NK-92 treated with Interleukin-12 subunit alpha and Interleukin-12 subunit beta, amount 100 ng/mL, for 24 hours (cell line): ENCODE measurements at regions not wholly inside any gene's neighbourhood (a gene's known extent, or its start where the extent isn't known, plus 50 kb on each side); places are given as distances from the start of the nearest gene placed in this dataset.
"Not testable (repeated sequence)": the region's sequence is repeated elsewhere in the genome, so short reads cannot be mapped to it uniquely, and the experiment has no call there.

ENCODE experiments used
- DNase-seq: peaks from one replicate; lab custom pipeline; 2025; lab: John Stamatoyannopoulos, UW

DNA sequence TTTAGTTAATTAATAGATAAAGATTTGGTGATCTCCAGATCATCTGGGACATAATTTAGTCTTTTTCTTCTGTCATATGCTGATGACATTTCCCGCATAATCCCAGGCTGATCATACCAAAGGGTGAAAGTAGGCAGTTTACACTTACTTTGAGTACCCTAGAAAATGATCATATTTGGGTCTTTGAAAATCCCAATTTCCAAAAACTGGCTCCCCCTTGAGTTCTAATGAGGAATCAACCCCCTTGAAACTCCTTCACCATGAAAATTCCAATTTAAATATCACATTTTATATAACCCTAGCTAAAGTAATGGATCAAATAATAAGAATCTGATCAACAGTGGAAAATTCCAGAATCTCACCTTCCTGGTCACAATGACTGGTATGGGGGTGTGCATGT is 223.4 kb downstream of the NAF1 start:
- no peak for DNase-seq

DNA sequence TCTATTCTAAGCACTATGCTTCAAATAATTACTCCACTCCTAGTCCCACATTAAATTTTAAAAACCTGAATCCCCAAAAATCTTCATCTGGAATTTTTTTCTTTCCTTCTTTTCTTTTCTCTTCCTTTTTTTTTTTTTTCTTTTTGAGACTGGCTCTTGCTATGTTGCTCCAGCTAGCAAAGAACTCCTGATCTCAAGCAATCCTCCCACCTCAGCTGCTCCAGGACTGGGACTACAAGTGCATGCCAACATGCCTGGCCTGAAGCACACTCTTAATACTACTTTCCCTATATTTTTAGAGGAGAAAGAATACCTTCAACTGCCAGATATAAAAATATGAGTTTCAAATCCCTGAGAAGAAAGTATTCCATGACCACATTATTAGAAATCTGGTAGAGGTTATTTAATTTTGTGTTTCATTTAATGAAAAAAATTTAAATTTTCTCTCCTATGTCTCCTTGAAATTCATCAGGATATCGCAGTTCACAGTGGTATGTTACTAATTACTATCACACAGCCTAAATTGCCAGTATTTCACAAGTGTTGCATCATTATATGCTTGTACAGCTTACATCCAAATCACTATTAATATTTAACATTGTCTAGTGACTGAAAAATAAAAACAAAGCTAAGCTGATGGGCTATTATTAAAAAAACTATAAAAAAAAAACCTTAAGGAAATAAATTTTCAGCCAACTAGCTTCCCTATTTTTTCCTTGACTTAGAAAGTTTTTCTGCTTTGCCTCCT is 227.8 kb downstream of the NAF1 start:
- no peak for DNase-seq

DNA sequence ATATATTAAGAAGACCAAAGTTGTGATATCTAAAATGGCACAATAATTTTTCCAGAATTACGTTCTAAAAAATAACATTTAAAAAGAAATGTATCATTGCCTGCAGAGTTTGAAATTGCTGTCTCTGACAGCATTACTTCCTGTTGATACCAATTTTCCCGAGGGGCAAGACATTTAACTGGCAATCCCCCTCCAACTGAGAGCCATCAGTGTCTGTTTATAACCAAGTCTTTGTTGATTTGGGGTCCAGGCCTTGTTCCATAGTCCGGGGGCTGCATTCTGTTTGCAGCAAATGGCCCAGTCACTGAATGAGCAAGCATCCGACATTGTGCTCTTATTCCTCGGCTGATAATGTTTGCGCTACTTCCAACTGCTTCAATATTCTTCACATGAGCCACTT is 231.5 kb downstream of the NAF1 start:
- DNase-seq, result no peak

DNA sequence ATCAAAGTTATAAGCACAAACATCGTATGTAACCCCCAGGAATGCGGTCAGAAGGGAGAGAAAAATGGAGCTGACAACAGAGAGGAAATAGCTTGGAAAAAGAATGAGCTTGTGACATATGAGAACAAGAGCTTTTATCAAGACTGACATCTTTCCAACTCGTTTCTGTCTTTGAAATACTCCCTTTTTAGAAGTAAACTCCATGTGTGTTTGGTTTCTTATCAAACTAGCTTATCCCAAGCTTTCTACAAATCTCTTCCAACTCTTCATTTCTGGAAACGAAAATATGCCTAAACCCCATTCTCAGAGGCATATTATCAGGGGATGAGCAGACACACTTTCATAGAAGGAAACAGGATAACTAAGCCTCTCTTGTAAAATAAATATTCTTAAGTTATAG is 235.4 kb downstream of the NAF1 start:
- DNase-seq, result no peak

DNA sequence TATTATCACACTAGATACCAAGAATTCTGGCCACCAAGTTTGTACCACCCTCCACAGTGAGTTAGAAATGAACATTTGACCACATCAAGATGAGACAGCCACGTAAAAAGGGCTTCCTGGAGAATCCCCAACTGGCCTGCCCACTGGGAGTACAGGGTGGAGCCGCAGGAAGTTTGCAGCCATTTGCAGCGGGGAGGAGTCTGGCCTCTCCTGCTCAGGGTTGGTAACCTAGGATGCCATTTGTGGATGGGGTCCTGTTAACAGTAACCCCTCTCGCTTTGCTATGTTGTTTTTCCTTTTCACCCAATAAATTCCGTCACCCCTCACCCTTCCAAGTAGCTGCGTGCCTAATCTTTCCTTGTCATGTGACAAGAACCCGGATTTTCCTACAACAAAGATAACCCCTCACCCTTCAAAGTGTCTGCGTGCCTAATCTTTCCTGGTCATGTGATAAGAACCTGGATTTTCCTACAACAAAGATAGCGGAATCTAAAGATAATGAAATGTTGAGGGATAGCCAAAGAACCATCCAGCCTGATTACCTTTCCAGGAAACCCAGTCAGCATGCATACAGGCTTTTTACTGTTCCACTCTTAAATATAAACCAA is 245.4 kb downstream of the NAF1 start:
- DNase-seq, result no peak

DNA sequence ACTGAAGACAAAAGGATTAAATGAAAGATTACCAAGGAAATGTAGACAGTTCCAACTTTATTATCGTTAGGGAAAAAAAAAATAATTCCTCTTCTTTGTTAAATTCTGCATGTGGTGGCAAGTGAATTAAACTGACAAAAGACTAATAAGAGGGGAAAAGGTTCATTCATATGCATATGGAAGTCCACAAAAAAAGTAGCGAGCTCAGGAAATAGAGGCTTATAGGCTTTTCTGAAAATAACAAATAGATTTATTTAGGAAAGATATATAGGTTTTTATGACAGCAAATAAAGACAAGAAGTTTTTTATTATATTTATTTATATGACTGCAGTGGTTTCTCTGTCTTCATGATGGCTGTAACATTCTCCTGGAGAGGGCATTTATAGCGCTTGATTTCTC is 246.0 kb downstream of the NAF1 start:
- no peak for DNase-seq

DNA sequence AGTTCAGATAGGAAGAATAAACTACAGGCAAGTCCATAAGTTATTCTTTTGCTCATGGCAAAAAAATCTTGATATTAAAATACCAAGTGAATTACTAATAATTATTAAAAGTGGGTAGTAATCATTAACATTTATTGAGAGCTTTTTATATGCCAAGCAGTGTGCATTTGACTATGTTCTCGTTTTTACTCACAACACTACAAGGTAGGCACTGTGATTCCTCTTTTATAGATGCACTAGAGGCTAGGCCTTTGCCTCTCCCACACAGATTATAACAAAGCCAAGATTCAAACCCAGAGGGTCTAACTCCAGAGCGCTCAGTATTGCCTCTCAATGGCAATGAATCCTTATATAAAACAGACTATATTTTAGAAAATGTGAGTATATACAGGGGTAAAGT is 254.2 kb downstream of the NAF1 start:
- DNase-seq, result no peak

DNA sequence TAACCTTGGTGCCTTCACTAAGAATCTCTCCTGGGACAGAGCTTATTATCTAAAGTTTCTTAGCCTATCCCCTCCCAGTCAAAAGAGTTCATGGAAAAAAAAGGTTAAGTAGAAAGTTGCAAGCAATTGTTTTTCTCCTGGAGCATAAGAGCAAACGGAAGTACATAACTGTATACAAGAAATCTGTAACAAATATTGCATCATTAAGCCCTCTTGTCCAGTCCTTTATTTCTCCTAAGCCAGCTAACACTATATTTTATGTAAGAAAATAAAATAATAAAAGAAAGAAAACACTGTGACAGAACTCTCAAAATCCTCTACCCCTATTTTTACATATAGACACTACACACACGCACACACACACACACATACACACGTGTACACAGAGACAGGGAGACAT is 255.3 kb downstream of the NAF1 start:
- DNase-seq, result no peak

DNA sequence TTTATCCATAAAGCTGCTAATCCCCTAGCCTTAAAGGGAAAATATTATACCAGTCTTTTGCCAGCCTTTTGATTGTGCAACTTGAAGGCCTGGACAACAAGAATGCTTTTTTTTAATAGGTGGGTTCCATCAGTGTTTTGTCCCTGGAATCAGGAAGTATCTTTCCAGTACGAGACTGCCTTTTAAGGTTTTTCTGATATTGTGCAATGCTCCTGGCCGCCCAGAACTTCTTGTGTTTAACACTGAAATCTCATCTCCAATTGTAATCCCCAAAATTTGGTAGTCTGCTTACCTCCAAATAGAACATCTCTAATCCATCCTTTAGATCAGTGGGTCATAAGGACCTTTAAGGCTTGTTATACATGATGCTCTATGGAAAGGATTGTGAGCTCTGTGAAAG is 256.7 kb downstream of the NAF1 start:
- no peak for DNase-seq

DNA sequence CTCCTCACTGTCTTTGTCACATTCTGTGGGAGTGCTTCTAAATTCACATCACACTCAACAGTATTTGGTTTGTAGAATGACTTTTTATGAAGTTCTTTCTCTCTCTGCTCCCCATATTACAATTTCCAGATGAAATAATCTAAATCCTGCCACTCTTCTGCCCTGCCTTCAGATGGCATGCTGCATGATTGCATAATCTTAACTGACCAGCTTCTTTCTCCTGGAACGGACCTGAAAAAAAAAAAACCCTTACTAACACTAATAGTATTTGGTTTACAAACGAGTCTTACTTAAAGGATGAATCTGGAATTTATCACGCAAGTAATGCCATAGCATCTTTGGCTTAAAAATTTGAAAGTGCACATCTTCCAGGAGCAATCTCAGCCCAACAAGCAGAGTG is 272.3 kb downstream of the NAF1 start:
- DNase-seq, result no peak

DNA sequence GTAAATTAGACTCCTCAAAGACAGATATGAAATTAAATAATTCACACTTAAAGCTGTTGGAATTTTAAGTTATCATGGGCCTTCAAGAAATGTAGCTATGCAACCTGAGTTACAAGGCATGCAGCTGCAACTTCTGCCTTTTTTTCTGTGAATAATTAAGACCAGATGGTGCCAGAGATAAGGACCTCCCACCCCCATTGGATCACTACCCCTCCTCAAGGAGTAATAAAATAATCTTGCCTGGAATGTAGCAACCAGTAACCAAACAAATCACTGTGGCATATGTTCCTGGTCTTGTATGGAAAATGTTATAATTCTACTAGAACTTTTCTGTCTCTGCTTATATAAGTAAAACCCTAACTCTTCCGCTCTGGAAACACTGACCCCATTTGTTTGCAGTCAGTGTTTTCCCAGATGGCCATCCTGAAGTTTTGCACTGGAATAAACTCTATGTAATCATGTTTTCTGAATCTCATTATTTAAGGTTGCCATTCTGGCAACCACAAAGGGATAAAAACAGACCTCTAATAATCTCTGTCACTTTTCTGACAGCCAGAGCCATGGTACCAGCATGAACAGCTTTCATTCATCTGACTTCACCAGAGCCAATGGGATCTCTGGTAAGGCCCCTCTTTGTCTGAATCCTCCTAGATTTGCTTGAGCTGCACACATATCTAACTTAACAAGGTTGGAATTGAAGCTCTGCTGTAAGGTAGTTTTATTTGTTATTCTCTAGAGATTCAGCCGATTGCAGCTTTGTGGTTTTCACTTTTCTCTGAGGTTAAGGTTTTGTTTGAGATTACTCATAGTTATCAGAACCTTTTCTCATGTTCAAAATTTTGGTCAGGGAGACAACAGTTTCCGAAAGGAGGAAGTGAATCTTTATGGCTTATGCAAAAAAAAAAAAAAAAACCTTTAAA is 274.6 kb downstream of the NAF1 start:
- peak; percentile 3 for DNase-seq

DNA sequence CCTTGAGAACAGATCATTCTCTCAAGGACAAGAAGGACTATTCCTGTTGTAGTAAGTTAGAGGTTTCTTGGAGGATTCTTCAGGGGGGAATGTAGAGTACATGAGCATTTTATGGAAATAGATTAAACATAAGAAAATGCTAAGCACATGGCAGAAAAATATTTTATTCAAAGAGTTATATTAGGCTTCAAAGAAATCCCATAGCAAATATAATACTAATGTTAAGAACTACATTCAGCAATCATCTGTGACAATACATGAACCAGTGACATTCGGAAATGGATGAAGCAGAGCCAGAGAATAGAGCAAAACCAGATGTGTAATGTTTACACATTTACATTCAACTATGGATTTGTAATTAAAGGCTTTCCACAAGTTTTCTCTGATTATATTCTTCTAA is 288.6 kb downstream of the NAF1 start:
- DNase-seq, result no peak

DNA sequence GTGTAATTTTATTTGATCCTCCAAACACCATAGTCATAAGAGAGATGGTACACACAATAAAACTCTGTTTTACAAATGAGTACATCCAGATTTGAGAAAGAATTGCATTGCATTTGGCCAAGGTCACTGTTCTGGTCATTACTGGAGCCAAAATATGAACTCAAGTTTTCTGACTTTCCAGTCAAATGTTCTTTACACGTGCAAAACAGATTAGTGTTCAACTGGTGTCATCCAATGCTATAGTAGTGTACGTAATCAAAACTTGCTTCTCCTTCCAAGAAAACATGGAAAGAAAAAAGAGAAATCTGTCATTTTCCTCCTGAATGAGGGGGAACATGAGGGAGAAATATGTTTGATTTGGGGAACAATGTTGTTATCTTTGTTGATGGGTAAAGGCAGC is 291.9 kb downstream of the NAF1 start:
- no peak for DNase-seq

DNA sequence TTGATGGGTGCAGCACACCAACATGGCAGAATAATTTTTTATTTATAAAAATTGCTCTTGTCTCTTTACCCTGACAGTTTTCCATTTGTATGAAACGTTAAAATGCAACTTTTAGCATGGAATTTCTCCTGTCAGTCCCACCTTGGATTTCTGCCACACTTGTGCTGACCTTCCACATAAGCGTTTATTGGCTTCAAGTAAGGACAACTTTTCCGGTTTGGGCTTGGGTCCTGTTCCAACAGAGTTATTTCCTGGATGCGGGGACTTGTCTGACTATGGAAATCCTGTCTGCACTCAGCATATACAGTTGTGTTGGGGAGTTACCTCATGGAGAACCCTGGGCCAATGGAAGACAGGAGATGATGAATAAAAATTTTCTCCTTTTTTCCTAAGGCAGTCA is 294.7 kb downstream of the NAF1 start:
- DNase-seq, result no peak

DNA sequence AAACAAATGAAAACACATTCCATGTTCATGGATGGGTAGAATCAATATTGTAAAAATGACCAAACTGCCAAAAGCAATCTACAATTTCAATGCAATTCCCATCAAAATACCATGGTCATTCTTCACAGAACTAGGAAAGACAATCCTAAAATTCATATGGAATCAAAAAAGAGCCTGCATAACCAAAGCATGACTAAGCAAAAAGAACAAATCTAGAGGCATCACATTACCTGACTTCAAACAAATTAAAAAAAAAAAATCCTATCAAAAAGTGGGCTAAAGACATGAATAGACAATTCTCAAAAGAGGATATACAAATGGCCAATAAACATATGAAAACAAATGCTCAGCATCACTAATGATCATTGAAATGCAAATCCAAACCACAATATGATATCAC is 297.5 kb downstream of the NAF1 start:
- no peak for DNase-seq

DNA sequence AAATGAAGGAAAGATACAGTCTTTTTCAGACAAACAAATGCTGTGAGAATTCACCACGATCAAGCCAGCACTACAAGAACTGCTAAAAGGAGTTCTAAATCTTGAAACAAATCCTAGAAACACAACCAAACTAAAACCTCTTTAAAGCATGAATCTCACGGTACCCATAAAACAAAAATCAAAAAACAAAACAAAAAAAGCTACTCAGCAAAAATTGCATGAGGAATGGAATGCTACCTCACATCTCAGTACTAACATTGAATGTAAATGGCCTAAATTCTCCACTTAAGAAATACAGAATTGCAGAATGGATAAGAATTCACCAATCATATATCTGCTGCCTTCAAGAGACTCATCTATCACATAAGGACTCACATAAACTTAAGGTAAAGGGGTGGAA is 300.1 kb downstream of the NAF1 start:
- no peak for DNase-seq

DNA sequence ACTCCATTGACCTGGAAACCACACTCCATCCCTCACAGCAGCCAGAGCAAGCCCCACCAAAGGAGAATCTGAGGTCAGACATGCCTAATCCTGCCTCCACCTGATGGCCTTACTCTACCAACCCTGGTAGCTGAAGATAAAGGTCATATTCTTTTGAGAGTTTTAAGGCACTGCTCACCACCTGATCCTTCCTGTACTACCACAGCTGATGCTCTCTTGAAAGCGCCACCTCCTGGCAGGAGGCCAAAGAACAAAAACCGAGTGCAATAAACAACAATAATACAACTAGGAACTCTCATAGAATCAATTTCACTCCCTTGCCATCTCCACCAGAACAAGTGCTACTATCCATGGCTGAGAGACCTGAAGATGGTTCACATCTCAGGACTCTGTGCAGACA is 301.6 kb downstream of the NAF1 start:
- DNase-seq, result no peak

DNA sequence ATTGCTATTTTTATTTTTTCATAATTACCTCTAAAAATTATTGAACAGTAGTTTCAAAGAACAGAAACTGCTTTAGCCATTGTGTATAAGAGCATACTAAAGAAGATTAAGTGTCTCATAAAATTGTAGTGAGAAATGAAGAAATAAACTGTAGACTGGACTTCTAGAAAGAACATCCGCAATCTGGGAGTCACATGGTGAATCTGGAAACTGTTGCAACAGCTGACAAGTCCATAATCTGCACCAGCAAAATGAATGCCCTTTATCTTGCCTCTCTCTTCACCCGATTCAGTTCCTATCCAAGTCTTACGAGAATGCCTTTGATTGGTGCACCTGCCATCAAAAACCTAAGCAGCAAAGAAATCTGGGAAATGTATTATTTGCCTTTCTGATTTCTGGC is 312.9 kb downstream of the NAF1 start:
- DNase-seq, result no peak

DNA sequence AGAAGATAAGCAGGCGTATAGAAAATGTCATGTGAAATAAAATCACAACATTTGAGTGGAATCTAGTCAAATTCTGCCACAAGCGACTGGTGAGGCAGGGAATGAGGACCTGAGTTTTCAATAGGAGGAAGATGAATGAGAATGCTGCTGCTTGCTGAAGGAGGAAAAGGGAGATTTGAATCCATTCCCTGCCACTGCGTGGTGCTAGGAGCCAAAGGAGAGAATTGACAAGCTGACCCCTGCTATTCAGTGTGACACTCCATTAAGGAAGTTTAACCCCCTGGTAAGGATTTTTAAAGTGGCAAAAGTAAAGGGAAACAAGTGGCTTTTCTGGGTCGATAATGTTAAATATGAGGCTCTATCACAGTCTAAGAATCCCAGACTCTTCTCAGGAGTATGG is 314.0 kb downstream of the NAF1 start:
- DNase-seq, result no peak

DNA sequence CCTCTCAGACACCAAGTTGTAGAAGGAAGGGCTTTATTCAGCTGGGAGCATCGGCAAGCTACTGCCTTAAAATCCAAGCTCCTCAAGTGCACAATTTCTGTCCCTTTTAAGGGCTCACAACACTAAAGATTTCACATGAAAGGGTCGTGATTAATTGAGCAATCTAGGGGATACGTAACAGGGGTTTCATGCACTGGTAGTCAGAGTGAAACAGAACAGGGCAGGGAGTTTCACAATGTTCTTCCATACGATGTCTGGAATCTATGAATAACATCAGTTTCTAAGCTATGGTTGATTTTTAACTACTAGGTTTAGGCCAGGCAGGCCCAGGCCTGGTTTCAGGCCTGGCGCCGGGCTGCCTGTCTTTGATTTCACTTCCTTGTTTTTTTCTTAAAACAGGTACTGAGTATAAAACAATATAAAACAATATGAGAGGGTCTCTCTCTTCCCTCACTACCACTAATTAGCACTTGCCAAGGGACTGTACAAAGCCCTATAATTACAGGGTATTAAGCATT is 315.4 kb downstream of the NAF1 start:
- DNase-seq, result not testable (repeated sequence)

DNA sequence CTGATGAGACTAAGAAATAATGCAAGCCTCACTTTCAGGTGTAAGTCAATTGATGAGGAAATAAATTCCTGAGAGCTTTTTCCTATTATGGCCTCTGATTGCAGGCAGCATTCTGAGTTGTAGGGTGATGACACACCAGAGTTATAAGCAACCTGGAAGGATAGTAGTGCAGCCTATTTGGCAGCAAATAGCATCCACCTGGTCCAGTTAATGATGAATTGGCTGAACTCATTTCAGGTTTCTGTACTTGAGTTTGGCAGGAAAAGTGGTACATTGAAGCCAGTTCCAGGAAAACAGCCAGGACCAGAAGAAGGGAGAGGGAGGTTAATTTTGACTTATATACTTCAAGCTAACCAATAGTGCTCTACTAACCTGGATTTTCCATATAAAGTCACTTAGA is 316.8 kb downstream of the NAF1 start:
- DNase-seq, result no peak

DNA sequence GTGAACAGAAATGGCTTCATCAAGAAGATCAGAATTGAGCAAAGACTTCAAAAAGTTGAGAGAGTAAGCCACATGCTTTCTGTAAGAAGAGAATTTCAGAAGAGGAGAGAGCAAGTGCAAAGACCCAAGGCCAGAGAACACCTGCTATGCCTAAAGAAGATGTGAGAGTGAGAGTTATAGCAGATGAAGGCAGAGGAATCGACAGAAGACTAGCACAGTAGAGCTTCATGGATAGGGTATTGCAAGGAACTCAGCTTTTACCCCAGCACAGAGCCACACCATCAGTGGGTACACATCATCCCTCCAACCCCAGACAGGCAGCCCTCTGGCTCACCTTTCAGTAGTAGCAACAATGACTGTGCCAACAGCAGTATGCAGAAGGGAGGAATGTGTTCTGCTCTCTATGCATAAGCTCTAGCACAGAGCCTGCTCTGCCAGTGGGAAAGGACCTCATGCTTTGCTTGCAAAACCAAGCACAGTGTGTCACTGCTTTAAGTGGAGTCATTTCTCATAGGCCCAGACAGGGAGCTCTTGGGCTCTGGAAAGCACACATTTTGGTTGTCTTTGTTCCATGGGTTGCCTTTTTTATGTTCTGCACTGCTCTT is 318.6 kb downstream of the NAF1 start:
- no peak for DNase-seq
